Left renal cortex interstitium (tissue), 4 donors: ENCODE measurements at regions not wholly inside any gene's neighbourhood (a gene's known extent, or its start where the extent isn't known, plus 50 kb on each side); places are given as distances from the start of the nearest gene placed in this dataset.
"Not testable (repeated sequence)": the region's sequence is repeated elsewhere in the genome, so short reads cannot be mapped to it uniquely, and the experiment has no call there.

Source experiments
- DNase-seq, 4 donors: peaks; one replicate each; pipeline ENCODE4 v3.0.0-alpha.2; 2013; ENCODE audit warnings: low read depth in 4 of 4, low spot score in 2 of 4, missing footprints in 1 of 4

- not testable (repeated sequence) for DNase-seq
Observed at GRCh38 chr5:163336074-163336473, 101.3 kb upstream of the CCNG1 start.

GRCh38 chr5:163339148-163339547, 98.2 kb upstream of the CCNG1 start:
- DNase-seq, result no peak

- DNase-seq, result not testable (repeated sequence)
Observed at GRCh38 chr5:163340378-163340777, 97.0 kb upstream of the CCNG1 start.

- no peak for DNase-seq
Observed at GRCh38 chr5:163342306-163342705, 95.1 kb upstream of the CCNG1 start.

- no peak for DNase-seq
Observed at GRCh38 chr5:163345216-163345615, 92.2 kb upstream of the CCNG1 start.

- DNase-seq, result peak; percentile 3 to 55 (median 36)
Observed at GRCh38 chr5:163347671-163348070, 89.7 kb upstream of the CCNG1 start.

GRCh38 chr5:163350083-163350482, 87.3 kb upstream of the CCNG1 start:
- DNase-seq, result no peak

- DNase-seq, result no peak
Observed at GRCh38 chr5:163352531-163352930, 84.9 kb upstream of the CCNG1 start.

GRCh38 chr5:163355811-163356210, 81.6 kb upstream of the CCNG1 start:
- DNase-seq, result not testable (repeated sequence)

GRCh38 chr5:163357636-163358035, 79.8 kb upstream of the CCNG1 start:
- no peak for DNase-seq

- DNase-seq, result no peak
Observed at GRCh38 chr5:163360656-163361055, 76.7 kb upstream of the CCNG1 start.

- no peak for DNase-seq
Observed at GRCh38 chr5:163361450-163361849, 75.9 kb upstream of the CCNG1 start.

GRCh38 chr5:163362840-163363371, 74.5 kb upstream of the CCNG1 start:
- no peak for DNase-seq

- no peak for DNase-seq
Observed at GRCh38 chr5:163363389-163363788, 74.0 kb upstream of the CCNG1 start.

- DNase-seq, result no peak
Observed at GRCh38 chr5:163366757-163367156, 70.6 kb upstream of the CCNG1 start.

- DNase-seq, result no peak
Observed at GRCh38 chr5:163369776-163370385, 67.5 kb upstream of the CCNG1 start.

GRCh38 chr5:163373436-163374084, 63.8 kb upstream of the CCNG1 start:
- no peak for DNase-seq

GRCh38 chr5:163377982-163378381, 59.4 kb upstream of the CCNG1 start:
- DNase-seq, result no peak

GRCh38 chr5:163379298-163380155, 57.9 kb upstream of the CCNG1 start:
- no peak for DNase-seq

GRCh38 chr5:163381832-163382231, 55.6 kb upstream of the CCNG1 start:
- no peak for DNase-seq

- DNase-seq, result no peak
Observed at GRCh38 chr5:163383754-163384153, 53.6 kb upstream of the CCNG1 start.
